Neural progenitor cell (in vitro differentiated cells): ENCODE measurements at regions not wholly inside any gene's neighbourhood (a gene's known extent, or its start where the extent isn't known, plus 50 kb on each side); places are given as distances from the start of the nearest gene placed in this dataset.

Source experiments
- CTCF ChIP-seq: fragments of 200-600 bp; sonication (generic); IDR thresholded peaks from 2 replicates; pipeline ENCODE4 v1.5.1; 2017; ENCODE audit warnings: antibody characterized with exemption, mild to moderate bottlenecking
- EZH2 ChIP-seq: fragments of 200-600 bp; sonication (generic); IDR thresholded peaks from 2 replicates; pipeline ENCODE4 v1.6.1; 2017; ENCODE audit warnings: antibody characterized with exemption, mild to moderate bottlenecking, moderate library complexity
- EZH2phosphoT487 ChIP-seq: fragments of 200-600 bp; sonication (generic); IDR thresholded peaks from 2 replicates; pipeline ENCODE4 v1.6.1; 2017; ENCODE audit warnings: antibody characterized with exemption

GRCh38 chr9:38157711-38158110, 88.7 kb upstream of the SHB start:
- TF ChIP-seq CTCF, result no peak
- no peak for TF ChIP-seq EZH2
- TF ChIP-seq EZH2phosphoT487, result no peak
